ENCODE measurements at regions not wholly inside any gene's neighbourhood (a gene's known extent, or its start where the extent isn't known, plus 50 kb on each side); places are given as distances from the start of the nearest gene placed in this dataset.

GRCh38 chr2:173747035-173747434, 218.1 kb downstream of the SP3 start:
- TF ChIP-seq YY1 (IDR thresholded peaks at IDR 0.05; ENCODE audit: insufficient read depth, insufficient read length) (no peak), SUZ12 (IDR thresholded peaks at IDR 0.05; ENCODE audit: extremely low read depth, insufficient read depth, insufficient read length) (no peak), ZNF274 (IDR thresholded peaks at IDR 0.05; ENCODE audit: low read depth, low read length) (no peak)
